Activated naive CD4-positive, alpha-beta T cell (primary cell): ENCODE measurements at regions not wholly inside any gene's neighbourhood (a gene's known extent, or its start where the extent isn't known, plus 50 kb on each side); places are given as distances from the start of the nearest gene placed in this dataset.

ENCODE experiments used
- DNase-seq, 4 experiments: peaks; one replicate each; lab custom pipeline; 2025; lab: John Stamatoyannopoulos, UW

DNA sequence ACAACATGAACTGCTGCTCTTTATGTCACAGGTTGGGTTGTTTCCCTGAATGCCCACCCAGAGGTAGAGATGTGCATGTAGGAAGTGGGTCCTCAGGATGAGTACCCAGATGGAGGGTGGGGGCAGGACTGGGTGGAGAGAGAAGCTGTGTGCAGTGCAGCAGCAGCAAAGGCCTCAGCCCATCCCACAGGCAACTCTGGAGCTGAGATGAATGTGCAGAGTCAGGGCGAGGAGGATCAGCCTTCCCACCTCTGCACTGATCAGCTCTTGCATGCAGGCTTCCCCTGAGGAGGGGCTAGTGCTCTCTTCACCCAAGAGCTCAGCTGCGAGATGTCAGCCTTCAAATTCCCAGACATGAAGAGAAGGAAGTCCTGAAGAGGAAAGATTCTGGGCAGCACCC, 326.2 kb upstream of the RAB6C start:
- DNase-seq, result no peak

DNA sequence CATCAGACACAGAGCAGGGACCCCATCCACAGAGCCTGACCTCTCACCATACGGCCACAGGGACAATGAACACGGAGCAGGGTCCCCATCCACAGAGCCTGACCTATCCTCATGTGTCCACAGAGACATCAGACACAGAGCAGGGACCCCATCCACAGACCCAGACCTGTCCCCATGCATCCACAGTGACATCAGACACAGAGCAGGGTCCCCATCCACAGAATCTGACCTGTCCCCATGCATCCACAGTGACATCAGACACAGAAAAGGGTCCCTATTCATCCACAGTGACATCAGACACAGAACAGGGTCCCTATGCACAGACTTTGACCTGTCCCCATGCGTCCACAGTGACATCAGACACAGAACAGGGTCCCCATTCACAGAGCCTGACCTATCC, 325.1 kb upstream of the RAB6C start:
- no peak for DNase-seq

DNA sequence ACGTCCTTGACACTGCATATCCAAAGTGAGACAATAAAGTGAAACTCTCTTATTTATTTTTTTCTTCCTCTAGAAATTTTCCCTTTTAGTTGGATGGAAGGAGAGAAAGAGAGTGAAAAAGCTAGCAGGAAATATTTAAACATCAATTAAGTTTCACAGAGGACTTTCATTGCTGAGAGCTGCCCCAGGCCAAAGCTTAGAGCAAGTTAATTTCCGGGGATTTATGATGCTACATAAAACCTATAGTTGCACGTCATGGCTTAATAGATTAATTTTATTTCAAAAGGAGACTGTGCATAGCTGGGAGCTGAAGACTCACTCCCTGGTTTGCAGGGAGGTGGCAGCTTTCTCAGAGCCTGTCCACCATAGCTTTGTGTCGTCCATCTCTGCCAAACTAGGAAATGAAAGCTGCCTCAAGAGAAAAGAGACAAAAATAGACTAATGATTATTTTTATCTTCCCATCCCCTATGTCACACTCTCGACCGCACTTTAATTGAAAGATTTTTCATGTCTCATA, 323.3 kb upstream of the RAB6C start:
- DNase-seq, result no peak

DNA sequence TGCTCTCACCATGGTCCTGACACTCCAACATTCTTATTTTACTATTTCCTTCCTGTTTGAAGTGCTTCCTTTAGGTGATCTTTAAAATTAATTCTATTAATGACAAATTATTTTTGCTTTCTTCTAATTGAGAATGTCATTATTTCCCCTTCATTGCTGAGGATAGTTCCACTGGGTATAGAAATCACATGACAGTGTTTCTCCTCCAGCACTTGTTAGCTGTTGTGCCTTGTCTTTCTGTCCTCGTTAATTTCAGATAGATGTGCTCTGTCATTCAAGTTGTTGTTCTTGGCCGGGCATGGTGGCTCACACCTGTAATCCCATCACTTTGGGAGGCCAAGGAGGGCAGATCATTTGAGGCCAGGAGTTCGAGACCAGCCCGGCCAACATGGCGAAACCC, 321.0 kb upstream of the RAB6C start:
- no peak for DNase-seq

DNA sequence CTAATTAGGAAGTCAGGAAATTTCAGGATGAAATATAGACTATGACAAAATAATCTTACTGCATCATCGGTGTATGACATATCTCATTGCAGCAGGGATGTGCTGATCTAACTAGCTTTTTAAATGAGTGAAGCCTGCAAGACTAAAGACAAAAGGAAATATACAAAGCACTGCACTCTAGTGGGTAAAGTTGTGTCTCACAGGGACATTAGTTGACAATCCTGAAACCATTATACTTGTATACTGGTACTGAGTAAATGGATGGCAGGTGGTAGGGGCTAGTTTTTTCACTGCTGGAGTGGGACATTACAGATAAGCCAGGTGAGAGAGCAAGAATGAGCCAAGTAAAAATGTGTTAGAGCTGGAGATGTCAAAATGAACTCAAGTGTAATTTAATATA, 317.5 kb upstream of the RAB6C start:
- no peak for DNase-seq

DNA sequence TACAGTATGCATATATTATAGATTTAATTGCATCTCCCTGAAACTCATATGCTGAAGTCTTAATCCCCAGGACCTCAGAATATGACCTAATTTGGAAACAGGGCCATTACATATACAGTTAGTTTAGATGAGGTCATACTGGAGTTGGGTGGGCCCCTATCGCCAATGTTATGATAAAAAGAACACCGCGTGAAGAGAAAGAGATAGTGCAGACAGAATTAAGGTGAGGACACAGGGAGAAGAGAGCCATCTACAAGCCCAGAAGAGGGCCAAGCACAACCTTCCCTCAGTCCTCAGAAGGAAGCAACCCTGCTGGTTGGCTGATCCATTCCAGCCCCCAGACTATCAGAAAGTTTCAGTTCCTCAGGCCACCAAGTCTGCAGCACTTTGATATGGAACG, 311.9 kb upstream of the RAB6C start:
- DNase-seq, result no peak

DNA sequence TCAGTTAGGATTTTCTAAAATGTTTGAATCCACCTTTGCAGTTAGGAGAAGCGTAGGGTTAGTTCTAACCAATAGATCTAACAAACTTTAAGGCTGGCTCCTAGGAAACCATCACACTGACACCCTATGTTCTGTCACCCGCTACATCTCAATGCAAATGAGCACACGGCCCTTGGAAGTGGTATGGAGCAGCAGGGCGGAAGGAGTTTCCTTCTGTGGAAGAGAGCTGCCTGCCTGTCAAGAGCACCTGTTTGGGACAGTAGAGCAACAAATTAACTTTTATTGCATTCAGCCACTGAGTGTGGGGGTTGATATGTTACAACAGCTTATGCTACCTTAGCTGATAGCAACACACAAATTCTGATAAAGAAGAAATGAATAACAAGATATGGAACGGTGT, 306.9 kb upstream of the RAB6C start:
- DNase-seq, result no peak

DNA sequence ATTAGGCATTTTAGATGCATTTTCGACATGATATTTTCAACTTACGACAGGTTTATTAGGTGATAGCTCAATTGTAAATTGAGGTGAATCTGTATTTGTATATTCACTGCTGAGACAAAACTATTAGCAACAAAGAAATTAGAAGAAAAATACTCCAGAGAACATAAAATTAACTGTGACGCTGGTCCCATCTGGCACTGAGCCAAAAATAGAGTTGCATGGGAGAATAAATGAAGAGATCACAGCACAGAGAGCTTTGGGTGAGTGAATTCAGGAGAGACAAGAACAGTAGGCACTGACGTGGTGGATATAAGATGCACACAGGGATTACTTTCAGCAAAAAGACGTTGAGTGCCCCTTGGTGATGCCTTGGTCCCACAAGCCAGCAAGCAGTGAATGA, 306.2 kb upstream of the RAB6C start:
- DNase-seq, result no peak

DNA sequence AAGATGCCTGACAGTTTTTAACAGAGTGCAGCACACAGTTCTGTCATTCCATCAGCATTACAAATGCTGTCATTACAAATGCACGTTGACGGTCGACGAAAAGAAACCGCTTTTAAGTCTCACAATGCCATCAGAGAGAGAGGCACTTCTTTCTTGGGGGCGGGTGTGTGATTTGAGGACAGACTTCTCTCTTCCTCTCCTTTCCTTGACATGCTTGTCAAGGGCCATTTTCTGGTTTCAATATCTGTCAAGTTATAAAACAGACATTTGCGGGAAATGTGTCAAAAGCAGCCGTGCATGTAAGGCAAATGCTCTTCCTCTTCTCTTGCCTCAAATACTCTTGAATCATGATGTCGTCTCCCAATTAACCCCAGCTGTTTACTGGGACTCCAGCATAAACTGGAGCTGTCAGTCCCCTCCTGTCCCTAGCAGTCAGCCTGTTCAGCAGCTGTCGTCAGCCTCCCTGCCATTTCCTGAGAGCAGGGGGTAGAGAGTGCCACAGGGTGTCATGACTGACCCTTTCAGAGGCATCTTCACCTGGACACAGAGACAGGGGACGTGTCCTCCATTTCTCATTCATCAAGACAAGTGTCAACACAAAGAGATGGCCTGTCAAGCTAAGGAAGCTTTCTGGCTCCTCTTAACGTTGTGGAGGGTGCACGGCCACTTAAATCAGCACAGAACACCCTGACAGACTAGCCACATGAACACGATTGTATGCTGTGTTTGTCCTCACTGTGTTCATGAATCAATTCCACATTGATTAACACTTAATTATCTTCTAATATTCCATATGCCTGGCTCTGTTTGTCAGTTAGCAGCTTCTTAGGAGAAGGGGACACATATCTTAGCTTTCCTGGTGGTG, 305.4 kb upstream of the RAB6C start:
- no peak for DNase-seq

DNA sequence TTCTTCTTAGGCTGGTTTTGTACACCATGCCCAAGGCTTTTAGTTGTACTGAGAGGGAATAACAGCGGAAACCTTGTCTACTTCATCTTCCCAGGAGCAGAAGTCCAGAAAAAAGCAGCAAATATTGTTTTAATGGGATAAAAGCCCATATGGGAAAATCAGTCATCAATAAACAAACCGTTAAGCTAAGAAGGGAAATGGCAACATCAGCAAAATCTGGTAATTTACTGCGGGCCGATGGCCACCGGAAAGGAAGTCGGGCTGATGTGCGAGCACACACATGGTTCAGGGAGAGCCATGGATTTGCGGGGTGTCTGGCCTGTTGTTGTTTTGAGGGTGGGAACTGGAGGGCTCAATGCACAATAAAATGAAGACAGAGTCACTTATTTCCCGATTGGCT, 300.7 kb upstream of the RAB6C start:
- DNase-seq, result no peak

DNA sequence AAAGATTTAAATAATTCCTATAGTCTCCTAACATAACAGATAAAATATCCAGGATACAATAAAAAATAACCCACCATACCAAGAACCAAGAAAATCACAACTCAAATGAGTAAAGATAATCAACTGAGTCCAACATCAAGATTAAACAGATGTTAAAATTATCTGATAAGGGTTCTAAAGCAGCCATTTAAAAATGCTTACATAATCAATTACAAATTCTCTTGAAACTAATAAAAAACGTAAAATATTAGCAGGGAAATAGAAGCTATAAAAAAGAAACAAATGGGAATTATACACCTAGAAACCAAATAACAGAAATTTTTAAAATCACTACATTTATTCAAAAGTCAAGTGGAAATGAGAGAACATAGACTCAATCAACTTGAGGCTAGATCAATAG, 297.7 kb upstream of the RAB6C start:
- DNase-seq, result no peak

DNA sequence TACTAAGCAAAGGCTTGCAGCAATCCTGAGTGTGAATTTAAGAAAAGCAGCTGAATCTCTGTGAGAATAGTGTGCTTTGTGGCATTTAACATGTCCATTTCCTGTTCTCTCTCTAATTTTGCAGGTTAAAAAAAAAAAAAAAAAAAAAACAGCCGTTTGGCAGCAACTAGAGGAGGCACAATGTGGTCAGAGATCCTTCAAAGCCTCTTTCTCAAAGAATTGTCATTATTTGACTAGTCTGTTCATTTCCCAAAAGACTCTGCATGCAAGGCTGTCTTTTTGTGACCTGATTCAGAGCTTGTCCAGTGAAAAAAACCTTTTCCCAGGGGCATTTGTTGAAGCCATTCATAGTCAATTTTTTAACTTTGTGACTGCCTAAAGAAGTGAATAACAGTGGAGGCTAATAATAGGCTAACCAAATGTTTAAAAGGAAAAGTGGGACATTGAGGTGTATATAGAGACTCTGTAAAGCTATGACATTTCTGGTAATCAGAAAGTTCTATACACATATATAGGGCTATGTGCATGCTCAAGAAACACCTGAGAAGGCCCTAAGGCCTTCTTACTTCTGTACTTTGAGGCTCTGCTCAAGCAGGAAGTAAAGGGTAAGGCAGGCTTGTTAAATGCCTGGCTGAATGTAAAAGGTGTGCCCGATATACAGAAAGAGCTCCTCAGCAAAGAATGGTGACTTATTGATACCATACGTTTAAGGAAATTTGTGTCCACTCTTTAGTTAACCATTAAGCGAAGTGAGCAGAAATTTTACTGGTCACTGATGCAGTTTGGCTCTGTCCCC, 289.6 kb upstream of the RAB6C start:
- no peak for DNase-seq

DNA sequence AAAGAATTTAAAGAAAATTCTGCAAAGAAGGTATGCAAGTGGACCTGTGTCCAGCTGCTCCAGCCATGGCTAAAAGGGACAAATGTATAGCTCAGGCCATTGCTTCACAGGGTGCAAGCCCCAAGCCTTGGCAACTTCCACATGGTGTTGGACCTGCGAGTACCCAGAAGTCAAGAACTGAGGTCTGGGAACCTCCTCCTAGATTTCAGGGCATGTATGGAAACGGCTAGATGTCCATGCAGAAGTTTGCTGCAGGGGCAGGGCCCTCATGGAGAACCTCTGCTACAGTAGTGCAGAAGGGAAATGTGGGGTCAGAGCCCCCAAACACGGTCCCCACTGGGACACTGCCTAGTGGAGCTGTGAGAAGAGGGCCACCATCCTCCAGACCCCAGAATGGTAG, 284.0 kb upstream of the RAB6C start:
- DNase-seq, result no peak

DNA sequence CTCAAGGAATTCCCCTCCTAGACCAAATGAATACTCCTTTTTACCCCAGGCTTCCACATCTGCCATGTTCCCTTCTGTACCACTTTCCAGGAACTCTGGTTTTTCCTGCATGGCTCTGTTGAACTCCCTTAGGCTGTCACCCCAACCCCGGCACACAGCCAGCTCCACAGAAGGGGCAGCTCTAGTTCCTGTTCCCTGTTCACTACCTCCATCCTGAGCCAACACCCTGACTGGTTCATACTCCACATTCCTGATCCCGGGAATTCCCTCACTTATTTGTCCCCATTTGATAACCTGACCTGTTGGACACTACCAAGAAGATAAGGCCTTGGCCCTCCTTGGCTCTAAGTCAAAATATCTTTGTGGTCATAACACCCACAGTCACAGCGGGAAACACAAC, 280.9 kb upstream of the RAB6C start:
- no peak for DNase-seq

DNA sequence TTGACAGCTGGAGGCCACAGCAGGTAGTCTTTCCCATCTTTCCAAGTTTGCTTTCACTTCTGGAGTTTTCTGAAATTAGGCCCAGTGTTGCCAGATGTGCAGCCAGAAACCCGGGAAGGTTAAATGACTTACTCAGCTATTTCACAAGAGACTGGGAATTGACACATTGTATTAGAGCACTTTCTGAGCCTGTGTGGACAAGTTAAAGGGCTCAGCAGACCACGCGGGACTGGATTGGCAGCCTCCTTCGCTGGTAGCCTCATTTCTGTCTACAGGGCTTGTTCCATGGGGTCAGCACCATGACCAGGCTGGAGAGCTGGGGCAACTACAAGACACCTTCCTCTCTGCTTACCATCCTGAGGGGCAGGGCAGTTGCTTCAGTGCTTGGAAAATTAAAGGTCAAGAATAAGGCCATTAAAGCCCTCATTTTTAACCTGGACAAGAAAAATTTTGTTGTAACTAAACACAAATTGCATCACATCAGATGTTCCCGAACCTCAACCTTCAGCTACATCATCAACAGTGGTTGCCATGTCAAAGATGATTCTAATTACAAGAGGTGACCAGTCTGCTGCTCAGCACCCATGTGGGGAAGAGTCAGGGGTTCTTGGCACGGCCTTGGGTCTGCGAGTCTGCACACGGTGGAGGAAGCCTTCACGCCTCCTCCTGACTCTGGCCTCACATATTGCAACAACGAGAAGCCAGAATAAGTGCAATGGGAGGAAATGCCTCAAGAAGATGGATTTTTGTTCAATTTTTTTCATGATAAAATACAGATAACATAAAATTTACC, 279.5 kb upstream of the RAB6C start:
- no peak for DNase-seq

DNA sequence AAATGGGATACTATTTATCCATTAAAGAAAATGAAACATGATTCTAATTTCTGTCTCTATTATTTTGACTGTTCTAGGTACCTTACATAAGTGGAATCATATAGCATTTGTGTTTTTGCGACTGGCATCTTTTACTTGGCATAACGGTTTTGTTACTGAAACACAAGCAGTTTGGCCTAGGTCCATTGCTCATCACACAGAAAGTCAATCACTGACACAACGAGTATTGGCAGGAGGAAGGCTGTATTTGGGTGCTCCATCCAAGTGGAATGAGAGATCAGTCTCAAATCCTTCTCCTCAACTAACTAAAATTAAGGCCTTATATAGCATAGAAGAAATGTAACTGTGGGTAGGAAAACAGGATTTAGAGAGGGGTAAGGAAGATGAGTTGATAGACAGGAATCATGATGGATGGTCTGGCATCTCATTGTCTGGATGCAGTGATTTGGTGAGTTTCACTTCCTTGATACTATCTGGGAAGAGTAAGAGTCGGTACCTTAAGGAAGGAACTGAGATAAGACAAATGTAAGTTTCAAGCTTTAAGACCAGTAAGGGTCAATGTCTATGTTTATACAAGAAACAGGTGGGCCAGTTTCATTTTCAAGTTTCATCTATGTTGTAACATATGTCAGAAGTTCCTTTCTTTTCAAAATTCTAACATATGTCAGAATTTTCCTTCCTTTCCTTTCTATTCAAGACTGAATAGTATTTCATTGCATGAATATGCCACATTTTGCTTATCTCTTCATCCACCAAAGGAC, 276.9 kb upstream of the RAB6C start:
- DNase-seq, result no peak

DNA sequence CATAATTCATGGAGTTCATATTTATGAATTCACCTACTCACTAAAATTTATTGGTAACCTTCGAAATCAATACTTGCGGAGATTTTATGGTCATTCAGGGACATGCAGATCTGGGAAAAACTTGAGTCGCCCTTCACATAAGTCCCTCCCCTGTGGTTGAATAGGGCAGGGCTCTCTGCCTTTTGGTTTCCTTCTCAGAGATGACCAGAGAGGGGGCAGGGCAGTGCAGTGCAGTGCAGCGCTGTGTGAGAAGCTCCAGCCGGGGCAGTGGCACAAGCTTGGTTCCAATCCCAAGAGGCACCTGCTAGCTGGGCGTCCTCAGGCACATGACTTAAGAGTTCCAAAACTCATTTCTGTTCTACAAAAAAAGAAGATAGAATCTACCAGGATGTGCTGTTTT, 274.4 kb upstream of the RAB6C start:
- no peak for DNase-seq

DNA sequence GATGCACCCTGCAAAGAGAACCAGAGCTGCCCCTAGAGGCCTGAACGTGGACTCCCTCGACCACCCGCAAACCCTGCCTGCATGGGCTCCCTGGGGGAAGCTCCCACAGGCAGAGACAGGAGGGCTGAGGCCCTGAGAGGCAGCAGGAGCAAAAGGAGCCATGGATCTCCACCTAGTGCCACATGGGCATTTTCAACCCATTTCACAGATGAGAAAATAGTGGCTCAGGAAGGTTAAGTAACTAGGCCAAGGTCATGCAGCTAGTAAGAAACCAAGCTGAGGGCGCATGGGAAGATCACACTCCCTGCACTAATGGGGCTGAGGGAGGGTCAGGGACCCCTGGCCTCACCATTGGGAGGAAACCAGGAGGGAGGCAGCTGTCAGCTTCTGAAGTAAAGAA, 271.7 kb upstream of the RAB6C start:
- no peak for DNase-seq

DNA sequence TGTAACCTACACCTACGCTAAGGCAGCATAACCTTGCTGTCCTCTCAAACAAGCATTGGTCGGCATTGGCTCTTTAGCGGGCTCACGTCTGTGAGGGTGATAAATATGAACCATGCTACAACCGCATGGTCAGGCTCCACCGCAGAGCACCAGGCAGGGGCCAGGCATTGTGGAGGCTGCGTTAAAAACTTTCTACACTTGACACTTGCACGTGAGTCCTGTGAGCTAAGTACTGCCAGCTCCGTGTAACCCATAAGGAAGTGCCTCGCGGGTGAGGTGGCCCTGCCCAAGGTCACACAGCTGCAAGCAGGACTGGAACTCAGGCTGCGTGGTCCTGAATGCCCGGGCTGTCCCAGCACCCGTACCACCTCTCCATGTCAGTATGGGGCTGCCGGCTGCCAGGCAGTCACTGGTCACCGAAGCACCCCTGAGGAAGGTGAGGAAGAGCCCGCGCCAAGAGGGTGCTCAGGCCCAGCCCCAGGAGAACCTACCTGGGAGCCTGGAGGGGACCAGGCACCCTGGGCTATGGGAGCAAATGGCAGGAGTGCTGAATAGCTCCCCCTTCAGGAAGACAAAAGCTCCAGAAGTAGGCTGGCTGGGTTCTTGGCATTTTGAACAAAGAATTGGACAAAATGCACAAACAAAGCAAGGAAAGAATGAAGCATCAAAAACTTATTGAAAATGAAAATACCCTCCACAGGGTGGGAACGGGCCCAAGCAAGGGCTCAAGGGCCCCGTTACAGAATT, 271.1 kb upstream of the RAB6C start:
- no peak for DNase-seq

DNA sequence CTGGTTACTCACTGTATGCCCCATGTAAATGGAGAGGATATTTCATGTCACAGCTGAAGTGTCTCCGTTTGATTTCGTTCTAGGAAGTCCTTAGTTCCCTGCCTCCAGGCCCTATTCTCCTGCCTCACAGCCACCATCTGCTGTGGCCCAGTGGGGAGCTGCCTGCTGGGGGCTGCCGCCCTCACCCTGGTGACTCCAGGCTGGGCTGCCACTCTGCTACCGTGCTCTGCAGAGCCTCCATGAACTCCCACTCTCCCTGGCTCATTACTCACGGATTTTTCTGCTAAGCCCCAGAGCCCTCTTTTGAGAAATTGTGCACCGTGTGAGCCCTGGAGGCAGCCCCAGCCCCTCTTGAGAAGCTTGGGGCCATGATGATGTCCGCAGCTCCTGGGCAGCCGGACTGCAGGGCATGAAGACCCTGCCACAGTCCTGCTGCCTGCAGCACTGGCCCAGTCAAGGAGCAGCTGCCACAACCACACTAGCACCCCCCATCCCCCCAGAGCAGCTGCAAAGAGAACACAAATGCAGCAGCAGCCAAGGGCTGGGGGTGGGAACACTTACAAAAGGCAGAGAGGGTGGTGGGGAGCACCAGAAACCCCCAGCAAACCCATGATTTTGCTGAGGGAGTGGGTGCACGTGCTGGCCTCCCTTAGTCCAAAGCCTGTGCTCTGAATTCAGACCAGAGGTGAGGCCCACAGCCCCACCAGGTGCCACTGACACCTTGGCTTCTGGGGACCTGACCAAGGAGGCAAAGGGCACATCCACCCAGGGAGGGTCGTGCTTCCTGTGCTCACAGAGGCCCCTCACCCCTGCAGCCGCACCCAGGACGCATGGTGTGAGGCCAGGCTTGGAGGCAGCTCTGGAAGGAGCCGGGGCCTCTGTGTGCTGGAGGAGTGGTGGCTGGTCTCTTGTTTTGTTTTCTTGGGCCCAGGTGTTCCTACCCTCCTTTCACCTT, 270.2 kb upstream of the RAB6C start:
- no peak for DNase-seq
